GM21723 (cell line): ENCODE measurements at regions not wholly inside any gene's neighbourhood (a gene's known extent, or its start where the extent isn't known, plus 50 kb on each side); places are given as distances from the start of the nearest gene placed in this dataset.

Source experiments
- ATAC-seq: cut with Tn5 transposase; IDR thresholded peaks from one replicate; pipeline ENCODE4 v1.9.1; 2021; ENCODE audit warnings: mild to moderate bottlenecking, moderate library complexity; ENCODE audit not compliant: unreplicated experiment

- ATAC-seq = no peak
Observed at GRCh38 chr9:95733741-95734666, 141.5 kb upstream of the ERCC6L2 start.

GRCh38 chr9:95732802-95733688, 142.4 kb upstream of the ERCC6L2 start:
- ATAC-seq = no peak

DNA sequence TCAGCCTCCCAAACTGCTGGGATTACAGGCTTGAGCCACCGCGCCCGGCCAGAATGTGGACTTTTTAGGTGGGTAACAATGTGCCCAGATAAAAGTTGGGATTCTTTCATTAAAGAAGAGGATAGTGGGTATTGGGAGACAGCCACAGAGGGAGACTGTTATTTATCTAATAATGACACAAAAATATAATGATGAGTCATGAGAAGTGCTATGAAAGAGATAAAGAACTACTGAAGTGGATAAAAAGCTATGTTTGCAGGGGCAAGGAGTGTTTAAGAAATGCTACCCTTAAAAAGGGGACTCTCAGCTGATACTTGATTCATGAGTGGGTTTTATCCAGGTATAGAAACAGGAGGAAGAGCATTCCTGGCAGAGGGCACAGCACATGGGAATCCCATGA, 143.6 kb upstream of the ERCC6L2 start:
- no peak for ATAC-seq

- no peak for ATAC-seq
Observed at GRCh38 chr9:95729669-95730368, 145.7 kb upstream of the ERCC6L2 start.

- no peak for ATAC-seq
Observed at GRCh38 chr9:95729046-95729445, 146.4 kb upstream of the ERCC6L2 start.

DNA sequence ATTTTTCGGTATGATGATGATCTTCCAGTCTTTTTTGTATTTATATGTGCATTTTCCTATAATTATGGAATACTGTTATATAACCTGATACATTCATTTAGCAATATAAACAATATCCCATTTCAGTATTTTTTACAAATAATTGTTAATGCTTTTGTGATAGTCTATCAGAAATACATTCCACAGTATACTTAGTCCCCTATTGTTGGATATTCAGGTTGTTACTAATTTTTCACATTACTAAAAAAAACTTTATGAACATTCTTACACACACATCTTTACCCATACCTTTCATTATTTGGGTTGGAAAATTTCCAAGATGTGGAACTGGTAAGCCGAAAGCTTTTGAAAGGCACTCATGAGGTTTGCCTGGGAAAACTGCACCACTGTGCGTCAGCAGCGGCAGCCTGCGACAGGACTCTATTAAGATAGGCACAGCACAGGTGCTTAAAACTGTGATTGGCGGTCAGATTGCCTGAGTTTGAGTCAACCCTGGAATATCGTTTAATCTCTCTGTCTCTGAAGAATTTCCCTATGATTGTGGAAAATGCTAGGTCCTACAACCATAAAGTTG, 147.5 kb upstream of the ERCC6L2 start:
- ATAC-seq = no peak

DNA sequence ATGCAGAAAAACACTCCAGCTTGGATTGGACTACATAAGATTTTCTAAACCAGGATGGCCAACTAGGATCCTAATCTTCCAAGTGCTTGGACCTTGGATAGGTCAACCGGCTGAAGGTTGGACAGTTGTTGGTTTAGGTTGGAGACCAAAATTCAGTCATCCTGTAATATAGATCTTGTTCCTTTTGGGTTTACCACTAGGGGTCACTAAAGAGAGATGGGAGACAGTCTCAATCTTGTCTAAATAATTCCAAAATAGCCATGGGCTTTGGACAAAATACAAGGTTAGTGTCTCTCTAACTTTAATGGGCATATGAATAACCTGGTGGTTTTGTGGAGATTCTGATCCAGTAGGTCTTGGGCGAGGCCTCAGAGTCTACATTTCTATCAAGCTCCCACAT, 148.7 kb upstream of the ERCC6L2 start:
- no peak for ATAC-seq

DNA sequence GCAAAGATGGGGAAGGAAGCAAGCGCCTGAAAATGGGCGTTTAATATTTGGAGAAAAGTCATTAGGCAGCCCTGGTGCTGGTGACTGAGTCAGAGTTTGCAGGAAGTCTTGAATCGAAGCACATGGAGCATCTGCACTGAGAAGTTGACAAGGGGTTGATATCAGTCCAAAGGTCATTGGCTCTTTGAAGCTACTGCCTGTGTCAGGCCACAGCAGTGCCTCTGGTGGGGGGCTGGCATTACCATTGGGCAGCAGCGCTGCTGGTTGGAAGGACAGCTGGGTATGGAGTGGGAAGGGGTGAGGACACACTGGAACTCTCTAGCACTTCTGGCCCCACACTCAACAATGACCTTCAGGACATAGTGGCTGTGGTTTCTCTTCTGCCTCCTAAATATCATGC, 150.4 kb upstream of the ERCC6L2 start:
- peak; percentile 6 for ATAC-seq

- peak; percentile 96 for ATAC-seq
Observed at GRCh38 chr9:95724253-95724991, 151.1 kb upstream of the ERCC6L2 start.

GRCh38 chr9:95722141-95722540, 153.3 kb upstream of the ERCC6L2 start:
- ATAC-seq = no peak

GRCh38 chr9:95721061-95721531, 154.4 kb upstream of the ERCC6L2 start:
- ATAC-seq = no peak

DNA sequence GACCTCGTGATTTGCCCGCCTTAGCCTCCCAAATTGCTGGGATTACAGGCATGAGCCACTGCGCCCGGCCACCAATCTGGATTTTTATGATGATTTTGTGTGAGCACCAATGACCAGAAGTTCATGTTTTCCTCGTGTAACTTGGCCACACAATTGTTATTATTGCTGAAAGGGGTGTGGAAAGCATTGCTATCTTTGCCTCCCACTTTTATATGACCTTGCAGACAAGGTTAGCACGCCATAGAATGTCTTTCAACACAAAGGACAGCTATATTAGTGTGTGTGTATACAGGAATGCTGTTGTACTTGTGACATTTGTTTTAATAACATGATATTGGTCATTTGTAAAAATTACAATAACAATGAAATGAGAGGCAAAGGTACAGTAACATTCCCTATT, 155.0 kb upstream of the ERCC6L2 start:
- no peak for ATAC-seq

DNA sequence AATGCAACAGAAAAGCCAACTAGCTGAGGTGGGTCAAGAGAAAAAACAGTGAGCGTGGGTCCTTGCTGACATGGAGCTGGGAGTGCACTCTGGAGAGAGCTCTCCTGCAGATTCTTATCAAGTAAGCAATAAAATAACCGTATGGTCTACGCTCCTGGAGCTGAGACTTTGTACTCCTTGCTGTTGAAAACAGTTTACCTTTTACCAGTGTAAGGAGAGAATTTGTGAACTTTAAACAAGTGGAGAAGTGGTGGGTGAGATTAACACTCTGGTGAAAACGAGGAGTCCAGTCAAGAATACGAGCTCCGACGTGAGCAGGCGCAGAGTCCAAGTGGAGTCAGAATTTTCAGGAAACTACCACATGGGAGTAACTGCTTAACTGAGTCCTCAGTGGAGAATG, 156.1 kb upstream of the ERCC6L2 start:
- ATAC-seq = no peak

DNA sequence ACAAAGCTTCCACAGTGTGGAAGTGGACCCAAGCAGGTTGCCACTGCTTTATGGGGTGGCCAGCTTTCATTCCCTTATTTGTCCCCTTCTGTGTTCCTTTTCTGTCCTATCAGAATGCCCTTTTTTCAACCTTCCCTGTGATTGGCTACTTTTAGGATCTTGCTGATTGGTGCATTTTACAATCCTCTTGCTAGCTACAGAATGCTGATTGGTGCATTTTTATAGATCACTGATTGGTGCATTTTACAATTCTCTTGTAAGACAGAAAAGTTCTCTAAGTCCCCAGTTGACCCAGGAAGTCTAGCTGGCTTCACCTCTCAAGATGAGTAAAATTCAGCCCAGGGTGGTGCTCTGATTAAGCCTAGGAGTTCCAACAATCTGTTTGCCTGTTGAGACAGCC, 157.2 kb upstream of the ERCC6L2 start:
- ATAC-seq = no peak

GRCh38 chr9:95715868-95716435, 159.5 kb upstream of the ERCC6L2 start:
- no peak for ATAC-seq

DNA sequence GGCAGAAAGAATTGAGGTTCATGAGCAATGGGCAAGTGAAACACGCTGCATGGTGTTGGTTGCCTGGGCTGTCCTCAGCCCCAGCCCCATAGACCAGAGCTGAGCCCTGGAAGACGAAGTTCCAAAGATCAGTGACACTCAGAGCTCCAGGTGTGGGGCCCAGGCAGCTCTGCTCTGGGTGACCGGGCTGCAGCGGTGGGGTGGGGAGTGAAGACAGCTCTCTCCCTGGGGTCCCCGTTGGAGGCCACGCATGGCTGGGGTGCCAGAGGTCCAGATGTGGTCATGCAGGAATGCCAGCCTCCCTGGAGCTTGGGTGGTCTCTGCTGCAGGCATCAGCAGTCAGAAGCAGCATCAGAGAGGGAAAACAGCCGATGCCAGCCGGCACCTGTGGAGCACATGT, 165.0 kb upstream of the ERCC6L2 start:
- ATAC-seq = no peak

DNA sequence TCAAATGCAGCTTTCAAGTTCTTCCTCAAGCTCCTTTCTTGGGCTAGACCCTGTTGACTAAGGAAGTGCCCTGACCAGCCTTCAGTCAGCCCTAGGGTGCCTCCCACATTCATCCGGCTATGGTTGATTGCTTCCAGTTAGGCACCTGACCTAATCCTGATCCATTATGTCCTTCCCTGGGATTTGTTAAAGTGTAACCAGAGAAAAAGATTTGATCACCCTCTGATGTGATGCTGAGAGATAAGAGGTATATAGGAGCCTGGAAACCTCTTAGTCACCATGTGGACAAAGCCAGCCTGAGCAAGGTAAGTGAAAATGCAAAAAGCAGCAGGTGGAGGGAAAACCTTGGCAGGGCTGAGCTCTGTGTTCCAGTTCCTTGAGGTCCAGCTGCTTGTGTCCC, 178.8 kb upstream of the ERCC6L2 start:
- ATAC-seq = no peak

DNA sequence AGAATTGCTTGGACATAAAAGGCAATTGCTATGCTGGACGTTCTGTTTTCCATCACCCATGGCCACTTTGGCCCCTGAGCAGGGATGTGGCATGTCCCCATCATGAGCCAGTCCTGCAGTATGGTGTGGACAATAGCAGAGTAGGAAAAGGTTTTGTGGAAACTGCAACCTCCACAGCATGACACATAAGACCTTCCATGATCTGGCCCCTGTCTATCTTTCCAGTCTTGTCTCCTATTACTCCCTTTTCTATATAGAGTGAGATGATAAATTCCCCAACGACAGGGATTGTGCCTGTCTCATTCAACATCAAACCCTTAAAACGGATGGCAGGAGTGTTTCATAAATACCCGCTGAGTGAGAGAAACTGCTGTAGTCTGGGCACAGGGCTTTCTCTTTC, 174.7 kb upstream of the PTCH1 start:
- ATAC-seq = no peak

DNA sequence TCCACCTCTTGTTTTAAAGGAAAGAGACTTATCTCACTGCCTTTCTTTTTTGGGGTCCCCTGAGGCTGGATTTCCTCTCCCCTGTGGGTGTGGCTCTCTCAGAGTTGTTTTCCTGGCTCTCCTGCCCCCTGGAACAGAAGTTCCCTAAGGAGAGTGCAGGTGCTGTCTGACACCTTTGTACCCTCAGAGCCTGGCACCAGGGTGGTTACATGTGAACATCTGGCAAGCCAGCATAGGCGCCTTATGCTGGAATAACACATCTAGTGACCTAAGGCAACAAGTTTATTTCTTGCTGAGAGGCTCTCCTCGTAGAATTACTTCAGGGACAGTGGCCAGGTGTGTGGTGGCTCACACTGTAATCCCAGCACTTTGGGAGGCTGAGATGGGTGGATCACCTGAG, 172.9 kb upstream of the PTCH1 start:
- no peak for ATAC-seq

- ATAC-seq = no peak
Observed at GRCh38 chr9:95684516-95684915, 167.7 kb upstream of the PTCH1 start.
